ENCODE measurements at regions not wholly inside any gene's neighbourhood (a gene's known extent, or its start where the extent isn't known, plus 50 kb on each side); places are given as distances from the start of the nearest gene placed in this dataset.

DNA sequence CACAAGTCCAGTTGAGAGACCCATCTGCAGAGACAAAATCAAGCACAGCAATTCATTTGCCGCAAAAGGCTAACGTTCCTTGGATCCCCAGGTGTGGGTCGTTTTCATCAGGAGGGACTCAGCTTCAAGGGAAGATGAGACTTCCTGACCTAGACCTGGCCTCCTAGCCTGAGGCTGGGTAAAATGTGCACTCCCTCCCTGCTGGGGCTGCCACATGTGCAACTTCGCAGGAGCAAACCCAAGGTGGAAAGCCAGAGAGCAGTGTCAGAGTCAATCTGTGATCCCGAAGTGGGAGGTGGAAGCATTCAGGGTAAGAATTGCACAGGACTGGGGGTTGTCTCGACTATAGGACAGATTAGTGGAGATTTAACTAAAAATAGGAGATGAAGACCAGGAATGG lies 164.7 kb upstream of the UMPS start:
- no peak overlapping the region for H3K27ac ChIP-seq (ENCODE audit: low read depth, low read length)

DNA sequence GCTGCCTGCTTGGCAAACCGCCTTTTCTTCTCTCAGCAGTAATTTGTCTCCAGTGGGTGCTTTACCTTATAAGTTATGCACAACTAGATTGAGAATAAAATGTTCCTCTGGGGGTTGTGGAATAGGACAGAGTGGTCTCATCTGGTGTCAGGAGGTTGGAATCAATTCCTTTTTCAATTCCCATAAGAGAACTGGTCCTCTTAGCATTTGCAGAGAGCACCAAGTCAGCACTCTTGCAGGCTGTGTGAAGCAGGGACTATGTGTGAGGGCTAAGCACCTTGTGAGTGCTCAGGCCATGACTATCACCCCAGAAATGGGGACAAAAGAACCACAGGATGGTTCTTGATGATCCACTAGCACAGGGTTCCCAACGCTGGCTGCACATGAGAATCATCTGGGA lies 163.6 kb upstream of the UMPS start:
- Histone ChIP-seq H3K36me3 (ENCODE audit: low read length) (no peaks in the 10 kb centered on the region), H3K9ac (ENCODE audit: low read length) (no peak overlapping the region), H3F3A (ENCODE audit: insufficient read depth) (no peaks in the 10 kb centered on the region), H2AFZ (ENCODE audit: low read depth, low read length, severe bottlenecking) (no peak overlapping the region), H3K4me3 (ENCODE audit: insufficient read depth, low read length, poor library complexity, severe bottlenecking) (no peak overlapping the region), H3K9me3 (ENCODE audit: insufficient read depth, low read length) (no peaks in the 10 kb centered on the region), H3K27ac (ENCODE audit: low read depth, low read length) (no peak overlapping the region), H3K27me3 (ENCODE audit: low read length) (no peaks in the 10 kb centered on the region), H4K20me1 (ENCODE audit: low read depth, low read length) (no peaks in the 10 kb centered on the region), H3K4me2 (ENCODE audit: low read depth, low read length, poor library complexity, severe bottlenecking) (no peak overlapping the region), H3K79me2 (ENCODE audit: insufficient read depth, low read length) (no peaks in the 10 kb centered on the region), H3K9me2 (replicated peaks; ENCODE audit: insufficient read depth, low read length) (no peaks in the 10 kb centered on the region)
- TF ChIP-seq, protein P1, sequence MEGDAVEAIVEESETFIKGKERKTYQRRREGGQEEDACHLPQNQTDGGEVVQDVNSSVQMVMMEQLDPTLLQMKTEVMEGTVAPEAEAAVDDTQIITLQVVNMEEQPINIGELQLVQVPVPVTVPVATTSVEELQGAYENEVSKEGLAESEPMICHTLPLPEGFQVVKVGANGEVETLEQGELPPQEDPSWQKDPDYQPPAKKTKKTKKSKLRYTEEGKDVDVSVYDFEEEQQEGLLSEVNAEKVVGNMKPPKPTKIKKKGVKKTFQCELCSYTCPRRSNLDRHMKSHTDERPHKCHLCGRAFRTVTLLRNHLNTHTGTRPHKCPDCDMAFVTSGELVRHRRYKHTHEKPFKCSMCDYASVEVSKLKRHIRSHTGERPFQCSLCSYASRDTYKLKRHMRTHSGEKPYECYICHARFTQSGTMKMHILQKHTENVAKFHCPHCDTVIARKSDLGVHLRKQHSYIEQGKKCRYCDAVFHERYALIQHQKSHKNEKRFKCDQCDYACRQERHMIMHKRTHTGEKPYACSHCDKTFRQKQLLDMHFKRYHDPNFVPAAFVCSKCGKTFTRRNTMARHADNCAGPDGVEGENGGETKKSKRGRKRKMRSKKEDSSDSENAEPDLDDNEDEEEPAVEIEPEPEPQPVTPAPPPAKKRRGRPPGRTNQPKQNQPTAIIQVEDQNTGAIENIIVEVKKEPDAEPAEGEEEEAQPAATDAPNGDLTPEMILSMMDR (IDR thresholded peaks at IDR 0.05; ENCODE audit: insufficient read depth, low read length, poor library complexity, severe bottlenecking): no peak
- no peak for TF ChIP-seq EZH2phosphoT487 (conservative IDR thresholded peaks at IDR 0.05; ENCODE audit: low read length)

More for the DNA sequence above, 164.7 kb upstream of the UMPS start:
- H3K9me3 ChIP-seq (ENCODE audit: insufficient read depth, low read length): no peaks in the 10 kb centered on the region
- no peaks in the 10 kb centered on the region for H4K20me1 ChIP-seq (ENCODE audit: low read depth, low read length)
- H3K9ac ChIP-seq (ENCODE audit: low read length): no peak overlapping the region
- TF ChIP-seq, protein P1 (IDR thresholded peaks at IDR 0.05; ENCODE audit: insufficient read depth, low read length, poor library complexity, severe bottlenecking): no peak
- no peak for TF ChIP-seq EZH2phosphoT487 (conservative IDR thresholded peaks at IDR 0.05; ENCODE audit: low read length)
- H3F3A ChIP-seq (ENCODE audit: insufficient read depth): no peaks in the 10 kb centered on the region
- H3K27me3 ChIP-seq (ENCODE audit: low read length): no peaks in the 10 kb centered on the region
- H3K9me2 ChIP-seq (replicated peaks; ENCODE audit: insufficient read depth, low read length): no peaks in the 10 kb centered on the region
- H3K4me3 ChIP-seq (ENCODE audit: insufficient read depth, low read length, poor library complexity, severe bottlenecking): no peak overlapping the region
- no peaks in the 10 kb centered on the region for H3K36me3 ChIP-seq (ENCODE audit: low read length)
- no peaks in the 10 kb centered on the region for H3K79me2 ChIP-seq (ENCODE audit: insufficient read depth, low read length)
- H2AFZ ChIP-seq (ENCODE audit: low read depth, low read length, severe bottlenecking): no peak overlapping the region
- H3K4me2 ChIP-seq (ENCODE audit: low read depth, low read length, poor library complexity, severe bottlenecking): no peak overlapping the region

GRCh38 chr3:124567179-124567578 lies 163.1 kb upstream of the UMPS start:
- Histone ChIP-seq H3K9ac (ENCODE audit: low read length) (no peak overlapping the region), H3F3A (ENCODE audit: insufficient read depth) (no peaks in the 10 kb centered on the region), H3K27ac (ENCODE audit: low read depth, low read length) (no peak overlapping the region), H3K27me3 (ENCODE audit: low read length) (no peaks in the 10 kb centered on the region), H3K36me3 (ENCODE audit: low read length) (no peaks in the 10 kb centered on the region), H3K4me2 (ENCODE audit: low read depth, low read length, poor library complexity, severe bottlenecking) (no peak overlapping the region), H3K79me2 (ENCODE audit: insufficient read depth, low read length) (no peaks in the 10 kb centered on the region), H3K9me2 (replicated peaks; ENCODE audit: insufficient read depth, low read length) (no peaks in the 10 kb centered on the region), H4K20me1 (ENCODE audit: low read depth, low read length) (no peaks in the 10 kb centered on the region), H3K4me3 (ENCODE audit: insufficient read depth, low read length, poor library complexity, severe bottlenecking) (no peak overlapping the region), H2AFZ (ENCODE audit: low read depth, low read length, severe bottlenecking) (no peak overlapping the region), H3K9me3 (ENCODE audit: insufficient read depth, low read length) (no peaks in the 10 kb centered on the region)
- TF ChIP-seq EZH2phosphoT487 (conservative IDR thresholded peaks at IDR 0.05; ENCODE audit: low read length): no peak
- TF ChIP-seq, protein P1 (IDR thresholded peaks at IDR 0.05; ENCODE audit: insufficient read depth, low read length, poor library complexity, severe bottlenecking): no peak

Data from SU-DHL-6 (cell line).